ENCODE measurements at regions not wholly inside any gene's neighbourhood (a gene's known extent, or its start where the extent isn't known, plus 50 kb on each side); places are given as distances from the start of the nearest gene placed in this dataset.

GRCh38 chr12:107317751-107318555 lies 224.6 kb upstream of the CRY1 start:
- TF ChIP-seq, protein P1, sequence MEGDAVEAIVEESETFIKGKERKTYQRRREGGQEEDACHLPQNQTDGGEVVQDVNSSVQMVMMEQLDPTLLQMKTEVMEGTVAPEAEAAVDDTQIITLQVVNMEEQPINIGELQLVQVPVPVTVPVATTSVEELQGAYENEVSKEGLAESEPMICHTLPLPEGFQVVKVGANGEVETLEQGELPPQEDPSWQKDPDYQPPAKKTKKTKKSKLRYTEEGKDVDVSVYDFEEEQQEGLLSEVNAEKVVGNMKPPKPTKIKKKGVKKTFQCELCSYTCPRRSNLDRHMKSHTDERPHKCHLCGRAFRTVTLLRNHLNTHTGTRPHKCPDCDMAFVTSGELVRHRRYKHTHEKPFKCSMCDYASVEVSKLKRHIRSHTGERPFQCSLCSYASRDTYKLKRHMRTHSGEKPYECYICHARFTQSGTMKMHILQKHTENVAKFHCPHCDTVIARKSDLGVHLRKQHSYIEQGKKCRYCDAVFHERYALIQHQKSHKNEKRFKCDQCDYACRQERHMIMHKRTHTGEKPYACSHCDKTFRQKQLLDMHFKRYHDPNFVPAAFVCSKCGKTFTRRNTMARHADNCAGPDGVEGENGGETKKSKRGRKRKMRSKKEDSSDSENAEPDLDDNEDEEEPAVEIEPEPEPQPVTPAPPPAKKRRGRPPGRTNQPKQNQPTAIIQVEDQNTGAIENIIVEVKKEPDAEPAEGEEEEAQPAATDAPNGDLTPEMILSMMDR (IDR thresholded peaks at IDR 0.05; ENCODE audit: insufficient read depth, low read length) = no peak
- TF ChIP-seq POLR2AphosphoS5 (IDR thresholded peaks at IDR 0.05; ENCODE audit: low read depth) (no peak), GABPA (IDR thresholded peaks at IDR 0.05; ENCODE audit: low read depth) (no peak), SPI1 (IDR thresholded peaks at IDR 0.05; ENCODE audit: borderline replicate concordance, low read depth) (peak; percentile 19; the same call in 1 of the 2 replicates)
- TF ChIP-seq, protein P2, sequence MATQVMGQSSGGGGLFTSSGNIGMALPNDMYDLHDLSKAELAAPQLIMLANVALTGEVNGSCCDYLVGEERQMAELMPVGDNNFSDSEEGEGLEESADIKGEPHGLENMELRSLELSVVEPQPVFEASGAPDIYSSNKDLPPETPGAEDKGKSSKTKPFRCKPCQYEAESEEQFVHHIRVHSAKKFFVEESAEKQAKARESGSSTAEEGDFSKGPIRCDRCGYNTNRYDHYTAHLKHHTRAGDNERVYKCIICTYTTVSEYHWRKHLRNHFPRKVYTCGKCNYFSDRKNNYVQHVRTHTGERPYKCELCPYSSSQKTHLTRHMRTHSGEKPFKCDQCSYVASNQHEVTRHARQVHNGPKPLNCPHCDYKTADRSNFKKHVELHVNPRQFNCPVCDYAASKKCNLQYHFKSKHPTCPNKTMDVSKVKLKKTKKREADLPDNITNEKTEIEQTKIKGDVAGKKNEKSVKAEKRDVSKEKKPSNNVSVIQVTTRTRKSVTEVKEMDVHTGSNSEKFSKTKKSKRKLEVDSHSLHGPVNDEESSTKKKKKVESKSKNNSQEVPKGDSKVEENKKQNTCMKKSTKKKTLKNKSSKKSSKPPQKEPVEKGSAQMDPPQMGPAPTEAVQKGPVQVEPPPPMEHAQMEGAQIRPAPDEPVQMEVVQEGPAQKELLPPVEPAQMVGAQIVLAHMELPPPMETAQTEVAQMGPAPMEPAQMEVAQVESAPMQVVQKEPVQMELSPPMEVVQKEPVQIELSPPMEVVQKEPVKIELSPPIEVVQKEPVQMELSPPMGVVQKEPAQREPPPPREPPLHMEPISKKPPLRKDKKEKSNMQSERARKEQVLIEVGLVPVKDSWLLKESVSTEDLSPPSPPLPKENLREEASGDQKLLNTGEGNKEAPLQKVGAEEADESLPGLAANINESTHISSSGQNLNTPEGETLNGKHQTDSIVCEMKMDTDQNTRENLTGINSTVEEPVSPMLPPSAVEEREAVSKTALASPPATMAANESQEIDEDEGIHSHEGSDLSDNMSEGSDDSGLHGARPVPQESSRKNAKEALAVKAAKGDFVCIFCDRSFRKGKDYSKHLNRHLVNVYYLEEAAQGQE (IDR thresholded peaks at IDR 0.05; ENCODE audit: insufficient replicate concordance, low read depth) = no peak

Data from HL-60 (cell line).